GM12878 (cell line): ENCODE measurements at regions not wholly inside any gene's neighbourhood (a gene's known extent, or its start where the extent isn't known, plus 50 kb on each side); places are given as distances from the start of the nearest gene placed in this dataset.

Experiments used
- ATAC-seq: fragments of 200-7000 bp; cut with Tn5 transposase; 3 replicates; pipeline ENCODE4 v1.9.1; 2020; ENCODE audit warnings: mild to moderate bottlenecking, moderate library complexity
- BruUV-seq: library from RNA; stranded (reverse); fragments of 400-500 nt; replicated peaks from 2 replicates; lab custom pipeline; 2021; lab: Mats Ljungman, UMichigan
- CTCF ChIA-PET: fragments of 300-600 bp; sonication (Branson Sonifier 250); formaldehyde crosslinking; extraction: SDS; loops from one replicate; lab custom pipeline; 2021; ENCODE audit warnings: inconsistent platforms; lab: Yijun Ruan, JAX
- POLR2A ChIA-PET: fragments of 350-600 bp; formaldehyde crosslinking; extraction: SDS; loops from one replicate; lab custom pipeline; 2021; ENCODE audit warnings: inconsistent platforms; lab: Charles Lee
- RAD21 ChIA-PET: fragments of 300-600 bp; sonication (Branson Sonifier 250); formaldehyde crosslinking; loops from one replicate; lab custom pipeline; 2023; ENCODE audit warnings: antibody characterized with exemption; ENCODE audit not compliant: unreplicated experiment; lab: Charles Lee
- SMC1A ChIA-PET: fragments of 300-600 bp; sonication (Branson Sonifier 250); formaldehyde crosslinking; loops from one replicate; lab custom pipeline; 2023; ENCODE audit not compliant: unreplicated experiment, uncharacterized antibody; lab: Charles Lee
- DNase-seq: peaks from one replicate; pipeline ENCODE4 v3.0.0-alpha.2; 2011; ENCODE audit warnings: low read depth, low spot score
- FAIRE-seq: peaks from 3 replicates; lab custom pipeline; 2011; peaks lifted over from hg19 to GRCh38; lab: Jason Lieb, UNC
- H2AFZ ChIP-seq: 2 replicates; pipeline ENCODE4 v1.6.0; 2011; ENCODE audit warnings: low read depth, low read length, control low read depth; ENCODE audit not compliant: control insufficient read depth
- H3K27ac ChIP-seq: 2 replicates; pipeline ENCODE4 v1.5.1; 2011; ENCODE audit warnings: control low read depth; ENCODE audit not compliant: control insufficient read depth, insufficient read depth
- H3K27me3 ChIP-seq, 2 experiments: replicated peaks in 1 of 2; 2 replicates each; pipeline versions ENCODE4 v1.6.0 to v1.6.1; 2011; ENCODE audit warnings: low read length in 1 of 2; ENCODE audit not compliant: control insufficient read depth in 2 of 2, insufficient read depth in 2 of 2
- H3K36me3 ChIP-seq, 2 experiments: 2 replicates each; pipeline ENCODE4 v1.5.1; 2011; ENCODE audit warnings: low read length in 1 of 2; ENCODE audit not compliant: control insufficient read depth in 2 of 2, insufficient read depth in 2 of 2
- H3K4me1 ChIP-seq: 2 replicates; pipeline ENCODE4 v1.6.1; 2011; ENCODE audit warnings: mild to moderate bottlenecking, low read length, moderate library complexity, mixed read lengths; ENCODE audit not compliant: control insufficient read depth, insufficient read depth
- H3K4me2 ChIP-seq: 2 replicates; pipeline ENCODE4 v1.6.0; 2011; ENCODE audit warnings: control low read depth; ENCODE audit not compliant: control insufficient read depth, insufficient read depth
- H3K4me3 ChIP-seq: fragments of 200-600 bp; sonication (generic); 2 replicates; pipeline ENCODE4 v1.5.1; 2016
- H3K79me2 ChIP-seq: 2 replicates; pipeline ENCODE4 v1.6.0; 2011; ENCODE audit warnings: low read length; ENCODE audit not compliant: control insufficient read depth, insufficient read depth
- H3K9ac ChIP-seq: 2 replicates; pipeline ENCODE4 v1.8.0; 2011; ENCODE audit warnings: low read length, control low read depth, mixed read lengths; ENCODE audit not compliant: control insufficient read depth, insufficient read depth
- H3K9me3 ChIP-seq: replicated peaks from 3 replicates; pipeline ENCODE4 v1.5.1; 2011; ENCODE audit warnings: mild to moderate bottlenecking, low read length; ENCODE audit not compliant: control insufficient read depth, insufficient read depth
- H4K20me1 ChIP-seq: 2 replicates; pipeline ENCODE4 v1.6.0; 2011; ENCODE audit not compliant: control insufficient read depth, insufficient read depth
- CBX5 ChIP-seq: sonication (generic); IDR thresholded peaks from 2 replicates; pipeline ENCODE4 v1.6.1; 2016; ENCODE audit warnings: low read depth, moderate library complexity, mild to moderate bottlenecking, inconsistent platforms
- E4F1 ChIP-seq: fragments of 450-650 bp; IDR thresholded peaks from 2 replicates; pipeline ENCODE4 v1.6.1; 2018; ENCODE audit warnings: borderline replicate concordance, mild to moderate bottlenecking; ENCODE audit not compliant: partially characterized antibody
- HDGF ChIP-seq: fragments of 450-650 bp; IDR thresholded peaks from 2 replicates; pipeline ENCODE4 v1.6.1; 2016; ENCODE audit warnings: antibody characterized with exemption
- IKZF1 ChIP-seq: fragments of 450-650 bp; conservative IDR thresholded peaks from 2 replicates; pipeline ENCODE4 v1.6.1; 2017; ENCODE audit warnings: antibody characterized with exemption, mild to moderate bottlenecking
- NFYB ChIP-seq: IDR thresholded peaks from 2 replicates; pipeline ENCODE4 v1.6.1; 2011; ENCODE audit warnings: low read depth, mild to moderate bottlenecking, low read length, improper control_type of control experiment, moderate library complexity; ENCODE audit not compliant: insufficient read depth
- POU2F2 ChIP-seq: IDR thresholded peaks from 3 replicates; pipeline ENCODE4 v1.6.1; 2011; ENCODE audit warnings: low read depth, mild to moderate bottlenecking, low read length, borderline replicate concordance
- RUNX3 ChIP-seq: IDR thresholded peaks from 2 replicates; pipeline ENCODE4 v1.6.1; 2012; ENCODE audit warnings: low read length, inconsistent platforms
- SMAD5 ChIP-seq: IDR thresholded peaks from 2 replicates; pipeline ENCODE4 v1.6.1; 2016; ENCODE audit warnings: antibody characterized with exemption, low read depth
- ZBTB40 ChIP-seq: fragments of 450-650 bp; IDR thresholded peaks from 2 replicates; pipeline ENCODE4 v1.6.1; 2016; ENCODE audit warnings: mild to moderate bottlenecking, moderate library complexity, borderline replicate concordance
- ZNF274 ChIP-seq: IDR thresholded peaks from one replicate; pipeline ENCODE4 v1.8.0; 2011; ENCODE audit not compliant: insufficient read length, insufficient read depth
- ZSCAN29 ChIP-seq: fragments of 450-650 bp; IDR thresholded peaks from 2 replicates; pipeline ENCODE4 v1.6.1; 2017; ENCODE audit warnings: mild to moderate bottlenecking, moderate library complexity
- ZZZ3 ChIP-seq: IDR thresholded peaks from 2 replicates; pipeline ENCODE4 v1.6.1; 2011; ENCODE audit warnings: low read depth; ENCODE audit not compliant: control insufficient read depth, insufficient read length
- WGBS: methylation state at CpG from one replicate; pipeline ENCODE4 v1.1.6; 2016; ENCODE audit warnings: low lambda C conversion rate; ENCODE audit not compliant: insufficient replicate concordance, insufficient coverage; ENCODE audit errors: missing lambda C conversion rate; 5-methylcytosine and 5-hydroxymethylcytosine counted together
- in situ Hi-C: fragments of 300-500 bp; cut with MboI; formaldehyde crosslinking; loops from 9 replicates; pipeline ENCODE4 v1.14.3; 2018; ENCODE audit warnings: mixed read lengths
- intact Hi-C: fragments of 100-400 bp; cut with micrococcal nuclease; formaldehyde crosslinking; loops from one replicate; pipeline ENCODE4 v1.14.2; 2022; ENCODE audit not compliant: unreplicated experiment

GRCh38 chr16:77553130-77553529 is 118.3 kb upstream of the ADAMTS18 start:
- no peak for FAIRE-seq

More at GRCh38 chr16:77553130-77553529, 118.3 kb upstream of the ADAMTS18 start:
- DNase-seq (no peak), ATAC-seq (no peak)
- ChIA-PET SMC1A (interaction anchor here (0.6 kb wide), 1 partner anchor 16 kb away, joined by 4 read pairs; no protein-coding TSS in a partner anchor), RAD21 (no interaction called here), POLR2A (no interaction called here), CTCF (no interaction called here)
- Histone ChIP-seq H3K36me3 (no peaks in the 10 kb centered on the region), H3K27me3 (no peaks in the 10 kb centered on the region; a peak in 1 of 4 replicates), H3K9ac (no peak overlapping the region), H3K79me2 (no peaks in the 10 kb centered on the region), H3K4me1 (no peaks in the 10 kb centered on the region), H4K20me1 (no peaks in the 10 kb centered on the region), H3K4me3 (no peak overlapping the region), H3K9me3 (no peaks in the 10 kb centered on the region), H3K27ac (no peak overlapping the region), H3K4me2 (no peak overlapping the region), H2AFZ (no peak overlapping the region)
- 30% methylated on average over 9 of the region's 9 CpGs for WGBS
- in situ Hi-C loops: no loop called here
- TF ChIP-seq RUNX3: no peak
- no peak for TF ChIP-seq HDGF
- TF ChIP-seq ZNF274: no peak
- no peak for TF ChIP-seq ZZZ3
- TF ChIP-seq IKZF1: no peak
- TF ChIP-seq NFYB: no peak
- TF ChIP-seq ZSCAN29: no peak
- TF ChIP-seq POU2F2: no peak
- no peak for TF ChIP-seq SMAD5
- TF ChIP-seq E4F1: no peak
- no peak for TF ChIP-seq CBX5
- no peak for TF ChIP-seq ZBTB40
- BruUV-seq: no TSS peak
- intact Hi-C loops: no loop called here
